OCI-LY1 (cell line): ENCODE measurements at regions not wholly inside any gene's neighbourhood (a gene's known extent, or its start where the extent isn't known, plus 50 kb on each side); places are given as distances from the start of the nearest gene placed in this dataset.

Source experiments
- H2AFZ ChIP-seq: fragments of 200-600 bp; sonication (generic), shearing (Covaris generic); 2 replicates; pipeline ENCODE4 v1.6.0; 2014; ENCODE audit warnings: antibody characterized with exemption, mild to moderate bottlenecking, low read length
- H3F3A ChIP-seq: fragments of 200-600 bp; sonication (generic), shearing (Covaris generic); 2 replicates; pipeline ENCODE4 v1.6.0; 2014; ENCODE audit warnings: mild to moderate bottlenecking, antibody characterized with exemption, low read length, moderate library complexity; ENCODE audit not compliant: insufficient read depth
- H3K27ac ChIP-seq: fragments of 200-600 bp; sonication (generic); 2 replicates; pipeline ENCODE4 v1.5.1; 2014; ENCODE audit warnings: low read length, mixed run types, mild to moderate bottlenecking, low read depth; ENCODE audit not compliant: poor library complexity, severe bottlenecking
- H3K27me3 ChIP-seq: fragments of 200-600 bp; sonication (generic); 2 replicates; pipeline ENCODE4 v1.6.0; 2014; ENCODE audit warnings: antibody characterized with exemption, mild to moderate bottlenecking, low read length, moderate library complexity; ENCODE audit not compliant: insufficient read depth
- H3K36me3 ChIP-seq: fragments of 200-600 bp; sonication (generic); 2 replicates; pipeline ENCODE4 v1.6.1; 2014; ENCODE audit warnings: mild to moderate bottlenecking, antibody characterized with exemption, low read length, moderate library complexity, mixed read lengths; ENCODE audit not compliant: insufficient read depth
- H3K4me1 ChIP-seq: fragments of 200-600 bp; sonication (generic); 2 replicates; pipeline ENCODE4 v1.5.1; 2014; ENCODE audit warnings: mild to moderate bottlenecking, low read length, moderate library complexity; ENCODE audit not compliant: insufficient read depth, severe bottlenecking
- H3K4me2 ChIP-seq: fragments of 200-600 bp; sonication (generic), shearing (Covaris generic); 2 replicates; pipeline ENCODE4 v1.6.1; 2014; ENCODE audit warnings: low read length
- H3K4me3 ChIP-seq: fragments of 200-600 bp; sonication (generic); 2 replicates; pipeline ENCODE4 v1.5.1; 2014; ENCODE audit warnings: low read length, low read depth, mild to moderate bottlenecking, mixed read lengths; ENCODE audit not compliant: poor library complexity, severe bottlenecking
- H3K79me2 ChIP-seq: fragments of 200-600 bp; shearing (Covaris generic); 2 replicates; pipeline ENCODE4 v1.6.1; 2016; ENCODE audit warnings: mixed run types, low read length, mixed read lengths; ENCODE audit not compliant: insufficient read depth
- H3K9ac ChIP-seq: fragments of 200-600 bp; sonication (generic), shearing (Covaris generic); 2 replicates; pipeline ENCODE4 v1.6.1; 2014; ENCODE audit warnings: mild to moderate bottlenecking, low read length, mixed read lengths
- H3K9me2 ChIP-seq: fragments of 200-600 bp; sonication (generic), shearing (Covaris generic); 2 replicates; pipeline ENCODE4 v1.6.1; 2014; ENCODE audit warnings: low read depth, mild to moderate bottlenecking, low read length, mixed read lengths
- H3K9me3 ChIP-seq: fragments of 200-600 bp; shearing (Covaris generic); 2 replicates; pipeline ENCODE4 v1.6.1; 2014; ENCODE audit warnings: low read length, mixed read lengths
- H4K20me1 ChIP-seq: fragments of 200-600 bp; sonication (generic), shearing (Covaris generic); 2 replicates; pipeline ENCODE4 v1.6.0; 2016; ENCODE audit warnings: mild to moderate bottlenecking, low read length; ENCODE audit not compliant: insufficient read depth
- CTCF ChIP-seq: fragments of 200-600 bp; sonication (generic), shearing (Covaris generic); IDR thresholded peaks from 2 replicates; pipeline ENCODE4 v1.5.1; 2017; ENCODE audit warnings: mild to moderate bottlenecking, antibody characterized with exemption, low read length, moderate library complexity, mixed read lengths
- EZH2 ChIP-seq: fragments of 200-600 bp; sonication (generic), shearing (Covaris generic); IDR thresholded peaks from 2 replicates; pipeline ENCODE4 v1.8.0; 2017; ENCODE audit warnings: borderline replicate concordance, mixed run types, mild to moderate bottlenecking, antibody characterized with exemption, low read length, moderate library complexity, mixed read lengths

- no peaks in the 10 kb centered on the region for H3K9me3 ChIP-seq
- H3K4me1 ChIP-seq: no peaks in the 10 kb centered on the region
- no peak overlapping the region for H3K4me3 ChIP-seq
- no peaks in the 10 kb centered on the region for H4K20me1 ChIP-seq
- no peaks in the 10 kb centered on the region for H3F3A ChIP-seq
- H3K36me3 ChIP-seq: no peaks in the 10 kb centered on the region
- no peak overlapping the region for H3K27ac ChIP-seq
- no peaks in the 10 kb centered on the region for H3K79me2 ChIP-seq
- H3K27me3 ChIP-seq: no peaks in the 10 kb centered on the region; the same call in 1 of the 2 replicates
- TF ChIP-seq EZH2 (no peak), CTCF (no peak)
- no peak overlapping the region for H2AFZ ChIP-seq
- H3K9ac ChIP-seq: no peak overlapping the region
- no peaks in the 10 kb centered on the region for H3K9me2 ChIP-seq
- no peak overlapping the region for H3K4me2 ChIP-seq
Measured at GRCh38 chr19:30638889-30639288, 266.7 kb downstream of the ZNF536 start.

GRCh38 chr19:30637926-30638325, 265.7 kb downstream of the ZNF536 start:
- Histone ChIP-seq H2AFZ (no peak overlapping the region), H4K20me1 (no peaks in the 10 kb centered on the region), H3K4me2 (no peak overlapping the region), H3K4me3 (no peak overlapping the region), H3K79me2 (no peaks in the 10 kb centered on the region), H3K9ac (no peak overlapping the region), H3K9me2 (no peaks in the 10 kb centered on the region), H3K36me3 (no peaks in the 10 kb centered on the region), H3K27ac (no peak overlapping the region), H3K9me3 (no peaks in the 10 kb centered on the region), H3K27me3 (no peaks in the 10 kb centered on the region; the same call in 1 of the 2 replicates), H3K4me1 (no peaks in the 10 kb centered on the region), H3F3A (no peaks in the 10 kb centered on the region)
- TF ChIP-seq EZH2 (no peak), CTCF (no peak)

GRCh38 chr19:30634996-30635975, 263.1 kb downstream of the ZNF536 start:
- Histone ChIP-seq H3K9ac (no peak overlapping the region), H3K4me2 (no peak overlapping the region), H3K4me1 (no peaks in the 10 kb centered on the region), H3F3A (no peaks in the 10 kb centered on the region), H3K27ac (no peak overlapping the region), H3K27me3 (no peaks in the 10 kb centered on the region; the same call in 1 of the 2 replicates), H3K36me3 (no peaks in the 10 kb centered on the region), H2AFZ (no peak overlapping the region), H3K9me2 (no peaks in the 10 kb centered on the region), H3K9me3 (no peaks in the 10 kb centered on the region), H3K4me3 (no peak overlapping the region), H3K79me2 (no peaks in the 10 kb centered on the region), H4K20me1 (no peaks in the 10 kb centered on the region)
- TF ChIP-seq EZH2: no peak
- TF ChIP-seq CTCF: no peak
